H1 (cell line): ENCODE measurements at regions not wholly inside any gene's neighbourhood (a gene's known extent, or its start where the extent isn't known, plus 50 kb on each side); places are given as distances from the start of the nearest gene placed in this dataset.

Experiments used
- CTCF ChIA-PET: fragments of 300-600 bp; sonication (Branson Sonifier 250); formaldehyde crosslinking; loops from one replicate; lab custom pipeline; 2021; ENCODE audit not compliant: partially characterized antibody; lab: Charles Lee
- POLR2A ChIA-PET: fragments of 300-600 bp; sonication (Branson Sonifier 250); formaldehyde crosslinking; loops from one replicate; lab custom pipeline; 2021; ENCODE audit warnings: inconsistent platforms; ENCODE audit not compliant: partially characterized antibody; lab: Charles Lee
- DNase-seq, 2 experiments: peaks; one replicate each; pipeline versions ENCODE4 v3.0.0 to v3.0.0-alpha.2; 2010 to 2022; ENCODE audit warnings: low spot score in 2 of 2, low read depth in 1 of 2, mixed read lengths in 1 of 2
- FAIRE-seq: peaks from 2 replicates; lab custom pipeline; 2011; peaks lifted over from hg19 to GRCh38; lab: Jason Lieb, UNC
- H2AFZ ChIP-seq: 2 replicates; pipeline ENCODE4 v1.8.1; 2012; ENCODE audit warnings: low read length, inconsistent platforms
- H2AK5ac ChIP-seq: 2 replicates; pipeline ENCODE4 v1.6.1; 2013; ENCODE audit warnings: low read depth, low read length
- H2BK120ac ChIP-seq: replicated peaks from 2 replicates; pipeline ENCODE3; 2013; ENCODE audit warnings: low read depth, low read length, inconsistent platforms
- H2BK12ac ChIP-seq: 2 replicates; pipeline ENCODE4 v1.6.1; 2013; ENCODE audit warnings: low read depth, low read length
- H2BK15ac ChIP-seq: 2 replicates; pipeline ENCODE4 v1.6.1; 2013; ENCODE audit warnings: low read length
- H2BK20ac ChIP-seq: 2 replicates; pipeline ENCODE4 v1.6.1; 2013; ENCODE audit warnings: low read length
- H2BK5ac ChIP-seq: 2 replicates; pipeline ENCODE4 v1.6.1; 2013; ENCODE audit warnings: low read depth, low read length
- H3K14ac ChIP-seq: 2 replicates; pipeline ENCODE4 v1.6.1; 2013; ENCODE audit warnings: inconsistent platforms; ENCODE audit not compliant: insufficient read length
- H3K18ac ChIP-seq: 2 replicates; pipeline ENCODE4 v1.6.1; 2013; ENCODE audit warnings: low read length; ENCODE audit errors: extremely low read depth
- H3K23ac ChIP-seq: 2 replicates; pipeline ENCODE4 v1.6.1; 2013; ENCODE audit warnings: inconsistent platforms; ENCODE audit not compliant: insufficient read length
- H3K23me2 ChIP-seq: 2 replicates; pipeline ENCODE4 v1.6.1; 2013; ENCODE audit warnings: low read depth, low read length
- H3K27ac ChIP-seq: 2 replicates; pipeline ENCODE4 v1.6.1; 2011; ENCODE audit warnings: low read depth, low read length, inconsistent platforms
- H3K27me3 ChIP-seq, 4 experiments: replicated peaks in 1 of 4; 1 replicate in 1 of 4; 2 replicates in 3 of 4; pipeline versions ENCODE4 v1.6.1 to v1.8.1; 2011 to 2013; ENCODE audit warnings: low read length in 3 of 4, mild to moderate bottlenecking in 3 of 4, inconsistent platforms in 2 of 4, mixed read lengths in 2 of 4, moderate library complexity in 1 of 4; ENCODE audit not compliant: control insufficient read depth in 3 of 4, insufficient read depth in 3 of 4; ENCODE audit errors: extremely low read depth in 1 of 4
- H3K36me3 ChIP-seq, 4 experiments: 2 replicates each; pipeline versions ENCODE4 v1.6.1 to v1.8.1; 2011 to 2013; ENCODE audit warnings: mild to moderate bottlenecking in 4 of 4, low read length in 3 of 4, moderate library complexity in 2 of 4, control low read depth in 1 of 4, inconsistent platforms in 1 of 4; ENCODE audit not compliant: insufficient read depth in 4 of 4, control insufficient read depth in 2 of 4
- H3K4ac ChIP-seq: replicated peaks from 2 replicates; pipeline ENCODE3; 2013; ENCODE audit warnings: low read length, low read depth, mixed read lengths, inconsistent platforms; ENCODE audit not compliant: insufficient read length
- H3K4me1 ChIP-seq, 4 experiments: replicated peaks in 1 of 4; 1 replicate in 1 of 4; 2 replicates in 3 of 4; pipeline versions ENCODE4 v1.6.1 to v1.8.1; 2011 to 2013; ENCODE audit warnings: low read length in 3 of 4, inconsistent platforms in 2 of 4, mixed read lengths in 1 of 4; ENCODE audit not compliant: insufficient read depth in 4 of 4, control insufficient read depth in 3 of 4
- H3K4me2 ChIP-seq, 2 experiments: 2 replicates each; pipeline versions ENCODE4 v1.6.1 to v1.8.1; 2011 to 2013; ENCODE audit warnings: low read depth in 2 of 2, low read length in 2 of 2, control low read depth in 1 of 2, inconsistent platforms in 1 of 2, mild to moderate bottlenecking in 1 of 2; ENCODE audit not compliant: insufficient read depth in 1 of 2
- H3K4me3 ChIP-seq, 4 experiments: fragments of 200-600, 300-600 bp in 1 of 4; sonication (generic), shearing (Covaris generic), sonication (Bioruptor Twin) in 1 of 4; 2 replicates each; pipeline versions ENCODE4 v1.5.1 to v1.8.1; 2011 to 2016; ENCODE audit warnings: low read length in 4 of 4, low read depth in 3 of 4, control low read depth in 2 of 4, inconsistent platforms in 2 of 4, mild to moderate bottlenecking in 2 of 4, mixed read lengths in 1 of 4, moderate library complexity in 1 of 4; ENCODE audit not compliant: insufficient read depth in 2 of 4; ENCODE audit errors: extremely low read depth in 1 of 4
- H3K56ac ChIP-seq: replicated peaks from 2 replicates; pipeline ENCODE3; 2013; ENCODE audit warnings: low read depth, mild to moderate bottlenecking, mixed read lengths, low read length, inconsistent platforms; ENCODE audit not compliant: insufficient read length
- H3K79me1 ChIP-seq: 2 replicates; pipeline ENCODE4 v1.6.1; 2013; ENCODE audit warnings: low read depth, low read length, control low read depth
- H3K79me2 ChIP-seq, 2 experiments: 2 replicates each; pipeline versions ENCODE4 v1.6.1 to v1.8.1; 2012 to 2013; ENCODE audit warnings: low read length in 2 of 2, mild to moderate bottlenecking in 2 of 2, inconsistent platforms in 1 of 2; ENCODE audit not compliant: insufficient read depth in 2 of 2, control insufficient read depth in 1 of 2
- H3K9ac ChIP-seq, 4 experiments: replicated peaks in 1 of 4; 1 replicate in 1 of 4; 2 replicates in 3 of 4; pipeline versions ENCODE4 v1.6.1 to v1.8.1; 2011 to 2013; ENCODE audit warnings: low read depth in 3 of 4, low read length in 3 of 4, control low read depth in 2 of 4, mild to moderate bottlenecking in 2 of 4, moderate library complexity in 2 of 4, inconsistent platforms in 1 of 4; ENCODE audit errors: extremely low read depth in 1 of 4
- H3K9me3 ChIP-seq, 2 experiments: 2 replicates each; pipeline versions ENCODE4 v1.6.1 to v1.8.1; 2012 to 2013; ENCODE audit warnings: mild to moderate bottlenecking in 2 of 2, moderate library complexity in 2 of 2, control low read depth in 1 of 2, inconsistent platforms in 1 of 2, low read depth in 1 of 2, low read length in 1 of 2, mixed read lengths in 1 of 2; ENCODE audit not compliant: insufficient read depth in 2 of 2
- H4K20me1 ChIP-seq, 2 experiments: replicated peaks in 1 of 2; 2 replicates each; pipeline versions ENCODE3 to v1.8.1; 2011 to 2013; ENCODE audit warnings: inconsistent platforms in 2 of 2, low read length in 2 of 2, mild to moderate bottlenecking in 1 of 2; ENCODE audit not compliant: insufficient read depth in 2 of 2, control insufficient read depth in 1 of 2
- H4K5ac ChIP-seq: 2 replicates; pipeline ENCODE4 v1.6.1; 2013; ENCODE audit warnings: low read length, low read depth, mixed read lengths, inconsistent platforms; ENCODE audit not compliant: insufficient read length
- H4K8ac ChIP-seq: 2 replicates; pipeline ENCODE4 v1.8.0; 2013; ENCODE audit warnings: mild to moderate bottlenecking, moderate library complexity, low read length, inconsistent platforms; ENCODE audit not compliant: insufficient read depth; ENCODE audit errors: extremely low read depth
- H4K91ac ChIP-seq: replicated peaks from 2 replicates; pipeline ENCODE3; 2013; ENCODE audit warnings: low read length, mixed read lengths, inconsistent platforms; ENCODE audit not compliant: insufficient read length
- BACH1 ChIP-seq: IDR thresholded peaks from 2 replicates; pipeline ENCODE4 v1.6.1; 2012; ENCODE audit warnings: low read length, improper control_type of control experiment
- CHD2 ChIP-seq: IDR thresholded peaks from 2 replicates; pipeline ENCODE4 v1.6.1; 2012; ENCODE audit warnings: low read length, improper control_type of control experiment
- E2F6 ChIP-seq: IDR thresholded peaks from 2 replicates; pipeline ENCODE4 v1.6.1; 2012; ENCODE audit warnings: inconsistent platforms
- EGR1 ChIP-seq: IDR thresholded peaks from 2 replicates; pipeline ENCODE4 v1.6.1; 2011; ENCODE audit warnings: low read depth, low read length, borderline replicate concordance
- GTF2F1 ChIP-seq: IDR thresholded peaks from 2 replicates; pipeline ENCODE4 v1.6.1; 2012; ENCODE audit warnings: low read depth, low read length, improper control_type of control experiment, borderline replicate concordance
- HDAC6 ChIP-seq: IDR thresholded peaks from one replicate; pipeline ENCODE4 v1.7.1; 2012; ENCODE audit warnings: low read depth, mild to moderate bottlenecking, inconsistent platforms, low read length, moderate library complexity
- KDM4A ChIP-seq: IDR thresholded peaks from one replicate; pipeline ENCODE4 v1.7.1; 2012; ENCODE audit warnings: low read depth, mild to moderate bottlenecking, moderate library complexity, low read length, inconsistent platforms; ENCODE audit not compliant: severe bottlenecking
- RAD21 ChIP-seq, 2 experiments: IDR thresholded peaks in 1 of 2; conservative IDR thresholded peaks in 1 of 2; 2 replicates each; pipeline ENCODE4 v1.6.1; 2011; ENCODE audit warnings: low read depth in 2 of 2, low read length in 2 of 2, improper control_type of control experiment in 1 of 2, inconsistent platforms in 1 of 2, mild to moderate bottlenecking in 1 of 2, moderate library complexity in 1 of 2
- RBBP5 ChIP-seq: IDR thresholded peaks from 2 replicates; pipeline ENCODE4 v1.7.1; 2012; ENCODE audit warnings: low read depth, mild to moderate bottlenecking, inconsistent platforms, low read length, moderate library complexity, borderline replicate concordance
- RFX5 ChIP-seq: IDR thresholded peaks from 2 replicates; pipeline ENCODE4 v1.6.1; 2011; ENCODE audit warnings: low read depth, low read length, improper control_type of control experiment, borderline replicate concordance
- RNF2 ChIP-seq: fragments of 200-900, 300-1000 bp; sonication (generic); IDR thresholded peaks from 2 replicates; pipeline ENCODE4 v1.7.1; 2016; ENCODE audit warnings: borderline replicate concordance, low read depth, mild to moderate bottlenecking, antibody characterized with exemption, low read length; ENCODE audit not compliant: poor library complexity, severe bottlenecking; ENCODE audit errors: missing control alignments
- USF2 ChIP-seq: IDR thresholded peaks from 2 replicates; pipeline ENCODE4 v1.6.1; 2011; ENCODE audit warnings: low read length, improper control_type of control experiment
- WGBS, 2 experiments: shearing (Covaris generic) in 1 of 2; methylation state at CpG; one replicate each; pipeline versions ENCODE4 v1.1.6 to v1.1.7; 2013 to 2015; ENCODE audit warnings: low lambda C conversion rate in 2 of 2, mixed read lengths in 2 of 2, inconsistent platforms in 1 of 2, low coverage in 1 of 2, missing lambda C conversion rate in 1 of 2; ENCODE audit not compliant: insufficient replicate concordance in 2 of 2, insufficient coverage in 1 of 2, insufficient read length in 1 of 2; ENCODE audit errors: extremely low coverage in 1 of 2, missing lambda C conversion rate in 1 of 2; 5-methylcytosine and 5-hydroxymethylcytosine counted together

GRCh38 chr3:144511346-144511745 lies 539.7 kb downstream of the DIPK2A start:
- Histone ChIP-seq H3K36me3 (no peaks in the 10 kb centered on the region), H2BK5ac (no peak overlapping the region), H4K20me1 (no peaks in the 10 kb centered on the region), H4K91ac (no peak overlapping the region), H4K8ac (no peak overlapping the region), H3K9ac (no peak overlapping the region), H3K79me1 (no peaks in the 10 kb centered on the region), H3K4me3 (no peak overlapping the region), H3K23ac (no peak overlapping the region), H3K23me2 (no peaks in the 10 kb centered on the region), H2AFZ (no peak overlapping the region), H3K27ac (no peak overlapping the region), H4K5ac (no peak overlapping the region), H2BK15ac (no peak overlapping the region), H3K9me3 (no peaks in the 10 kb centered on the region), H2AK5ac (no peak overlapping the region), H3K14ac (no peak overlapping the region), H3K27me3 (no peaks in the 10 kb centered on the region), H3K4me2 (no peak overlapping the region), H3K4ac (no peak overlapping the region), H3K56ac (no peak overlapping the region), H3K79me2 (no peaks in the 10 kb centered on the region), H2BK12ac (no peak overlapping the region), H3K4me1 (no peaks in the 10 kb centered on the region), H2BK20ac (no peak overlapping the region), H2BK120ac (no peak overlapping the region), H3K18ac (no peak overlapping the region)
- FAIRE-seq (no peak), DNase-seq (no peak)
- WGBS, 2 experiments: 93% methylated on average over 3 of the region's 3 CpGs; no CpG with 5 or more reads in 1 of the 2 experiments
- CTCF ChIA-PET: interaction anchor here (0.6 kb wide), 1 partner anchor 1829 kb away, joined by 3 read pairs; no protein-coding TSS in a partner anchor
- POLR2A ChIA-PET: no interaction called here
- TF ChIP-seq RAD21 (IDR thresholded peaks at IDR 0.05 in 1 of 2, conservative IDR thresholded peaks at IDR 0.05 in 1 of 2; ENCODE audit: low read depth in 2 of 2, low read length in 2 of 2): no peak
- no peak for TF ChIP-seq KDM4A
- TF ChIP-seq RBBP5: no peak
- no peak for TF ChIP-seq USF2
- no peak for TF ChIP-seq EGR1
- no peak for TF ChIP-seq E2F6
- TF ChIP-seq CHD2: no peak
- no peak for TF ChIP-seq HDAC6
- TF ChIP-seq RNF2: no peak
- no peak for TF ChIP-seq GTF2F1
- no peak for TF ChIP-seq RFX5
- TF ChIP-seq BACH1: no peak
